ENCODE measurements at regions not wholly inside any gene's neighbourhood (a gene's known extent, or its start where the extent isn't known, plus 50 kb on each side); places are given as distances from the start of the nearest gene placed in this dataset.

DNA sequence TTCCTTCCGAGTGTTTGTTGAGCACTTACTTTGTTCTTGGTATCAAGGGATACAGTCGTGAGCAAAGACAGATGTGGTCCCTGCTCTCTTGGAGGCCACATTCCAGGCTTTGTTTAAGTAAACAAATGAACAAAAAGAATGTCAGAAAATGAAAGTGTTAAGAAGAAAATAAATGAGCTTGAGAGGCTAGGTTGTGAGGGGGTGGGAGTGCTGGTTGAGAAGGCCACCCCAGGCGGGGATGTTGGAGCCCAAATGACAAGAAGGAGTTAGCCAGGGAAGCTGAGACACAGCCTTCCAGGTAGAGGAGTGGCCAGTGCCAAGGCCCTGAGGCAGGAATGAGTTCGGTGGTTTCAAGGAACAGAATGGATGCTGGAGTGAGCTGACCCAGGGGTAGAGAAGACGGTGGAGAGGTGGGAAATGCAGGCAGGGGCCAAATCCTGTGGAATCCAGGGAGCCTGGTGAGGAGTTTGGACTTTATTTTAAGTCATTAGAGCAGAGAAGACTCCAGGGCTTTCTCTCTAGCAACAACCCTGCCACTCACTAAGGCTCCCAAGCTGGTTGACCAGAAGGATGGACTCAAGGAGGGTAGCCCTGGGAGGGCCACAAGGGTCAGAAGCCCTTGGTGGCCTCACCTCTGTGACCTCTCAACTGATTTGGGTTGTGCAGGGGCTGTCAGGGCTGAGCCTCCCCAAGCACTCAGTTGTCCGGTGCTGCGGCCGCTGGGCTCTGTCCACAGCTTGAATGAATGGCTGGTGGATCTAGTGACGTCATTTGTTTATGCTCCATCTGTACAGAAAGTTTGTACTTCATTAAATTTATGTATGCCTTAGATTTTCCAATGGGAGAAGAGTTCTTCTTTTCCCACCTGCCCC, 66.0 kb upstream of the STX16 start:
- TF ChIP-seq, protein P1, sequence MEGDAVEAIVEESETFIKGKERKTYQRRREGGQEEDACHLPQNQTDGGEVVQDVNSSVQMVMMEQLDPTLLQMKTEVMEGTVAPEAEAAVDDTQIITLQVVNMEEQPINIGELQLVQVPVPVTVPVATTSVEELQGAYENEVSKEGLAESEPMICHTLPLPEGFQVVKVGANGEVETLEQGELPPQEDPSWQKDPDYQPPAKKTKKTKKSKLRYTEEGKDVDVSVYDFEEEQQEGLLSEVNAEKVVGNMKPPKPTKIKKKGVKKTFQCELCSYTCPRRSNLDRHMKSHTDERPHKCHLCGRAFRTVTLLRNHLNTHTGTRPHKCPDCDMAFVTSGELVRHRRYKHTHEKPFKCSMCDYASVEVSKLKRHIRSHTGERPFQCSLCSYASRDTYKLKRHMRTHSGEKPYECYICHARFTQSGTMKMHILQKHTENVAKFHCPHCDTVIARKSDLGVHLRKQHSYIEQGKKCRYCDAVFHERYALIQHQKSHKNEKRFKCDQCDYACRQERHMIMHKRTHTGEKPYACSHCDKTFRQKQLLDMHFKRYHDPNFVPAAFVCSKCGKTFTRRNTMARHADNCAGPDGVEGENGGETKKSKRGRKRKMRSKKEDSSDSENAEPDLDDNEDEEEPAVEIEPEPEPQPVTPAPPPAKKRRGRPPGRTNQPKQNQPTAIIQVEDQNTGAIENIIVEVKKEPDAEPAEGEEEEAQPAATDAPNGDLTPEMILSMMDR (IDR thresholded peaks at IDR 0.05; ENCODE audit: insufficient read depth, missing control alignments), result no peak
- DNase-seq (ENCODE audit: insufficient read length, low spot score) (no peak), FAIRE-seq (no peak)

DNA sequence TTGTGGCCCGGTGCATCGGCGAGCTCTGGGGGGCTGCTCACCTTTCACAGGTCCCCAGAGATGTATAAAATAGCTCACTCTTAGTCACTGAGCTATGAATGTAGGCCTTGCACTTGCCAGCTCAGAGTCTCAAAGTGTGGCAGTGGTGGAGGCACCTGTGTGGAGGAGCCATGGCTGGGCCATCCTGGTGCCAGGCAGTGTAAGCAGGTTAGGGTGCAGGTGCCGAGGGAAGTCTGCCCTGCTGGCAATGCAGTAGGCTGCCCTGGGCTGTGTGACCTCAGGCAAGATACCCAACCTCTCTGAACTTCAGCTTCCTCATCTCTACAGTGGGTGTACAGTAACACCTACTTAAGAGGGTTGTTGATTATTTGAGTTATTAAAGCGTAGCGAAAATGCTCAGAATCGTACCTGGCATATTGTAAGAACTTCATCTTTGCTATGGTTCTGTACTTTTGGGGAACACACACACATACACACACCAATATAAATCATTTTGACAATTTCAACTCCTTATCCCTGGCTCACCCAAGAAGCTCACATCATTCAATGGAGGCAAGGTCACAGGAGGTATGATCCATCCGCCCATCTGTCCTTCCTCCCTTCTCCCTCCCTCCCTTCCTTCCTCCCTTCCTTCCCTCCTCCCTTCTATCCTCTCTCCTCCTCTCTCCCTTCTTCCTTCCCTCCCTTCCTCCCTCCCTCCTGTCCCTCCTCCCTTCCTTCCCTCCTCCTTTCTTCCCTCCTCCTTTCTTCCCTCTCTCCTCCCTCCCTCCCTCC, 66.8 kb upstream of the STX16 start:
- TF ChIP-seq, protein P1 (IDR thresholded peaks at IDR 0.05; ENCODE audit: insufficient read depth, missing control alignments), result no peak
- DNase-seq (ENCODE audit: insufficient read length, low spot score) (no peak), FAIRE-seq (no peak)

DNA sequence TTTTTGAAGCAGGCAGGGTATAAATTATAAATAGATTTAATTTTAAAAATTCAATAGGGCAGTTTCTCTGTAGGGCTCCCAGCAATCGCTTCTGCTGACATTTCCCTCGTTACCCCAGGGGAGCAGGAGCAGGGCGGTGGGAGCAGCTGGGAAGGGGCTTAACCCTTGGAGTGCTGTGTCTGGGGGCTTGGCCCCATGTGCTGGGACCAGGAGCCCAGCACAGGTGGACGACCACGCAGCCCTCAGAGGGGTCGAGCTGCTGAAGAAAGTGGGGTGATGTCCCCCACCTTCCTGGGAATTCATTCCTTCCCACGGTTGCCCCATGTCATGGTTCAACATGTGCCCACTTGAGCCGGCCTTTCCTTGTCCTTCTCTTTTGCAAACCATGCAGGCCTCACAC, 67.5 kb upstream of the STX16 start:
- no peak for FAIRE-seq
- TF ChIP-seq, protein P1 (IDR thresholded peaks at IDR 0.05; ENCODE audit: insufficient read depth, missing control alignments), result no peak
- no peak for DNase-seq (ENCODE audit: insufficient read length, low spot score)

DNA sequence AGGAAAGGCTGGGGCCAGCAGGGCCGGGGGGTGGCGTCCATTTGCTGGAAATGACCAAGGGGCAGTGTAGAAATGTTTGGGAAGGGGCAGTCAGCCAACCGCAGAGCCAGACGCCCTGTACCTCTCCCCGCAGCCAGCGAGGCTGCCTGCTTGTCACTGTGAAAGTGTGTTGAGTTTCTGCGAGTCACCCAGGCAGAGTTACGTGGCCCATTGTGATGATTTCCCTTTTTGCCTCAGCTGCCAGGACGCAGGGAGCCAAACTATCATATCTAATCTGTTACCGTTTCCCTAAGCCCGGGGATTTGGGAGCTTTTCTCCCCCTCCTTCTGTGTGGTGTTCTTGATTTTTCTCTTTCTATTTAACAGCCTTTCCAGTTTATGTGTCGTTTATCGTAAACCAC, 67.9 kb upstream of the STX16 start:
- FAIRE-seq (no peak), DNase-seq (ENCODE audit: insufficient read length, low spot score) (no peak)
- TF ChIP-seq, protein P1 (IDR thresholded peaks at IDR 0.05; ENCODE audit: insufficient read depth, missing control alignments), result no peak

DNA sequence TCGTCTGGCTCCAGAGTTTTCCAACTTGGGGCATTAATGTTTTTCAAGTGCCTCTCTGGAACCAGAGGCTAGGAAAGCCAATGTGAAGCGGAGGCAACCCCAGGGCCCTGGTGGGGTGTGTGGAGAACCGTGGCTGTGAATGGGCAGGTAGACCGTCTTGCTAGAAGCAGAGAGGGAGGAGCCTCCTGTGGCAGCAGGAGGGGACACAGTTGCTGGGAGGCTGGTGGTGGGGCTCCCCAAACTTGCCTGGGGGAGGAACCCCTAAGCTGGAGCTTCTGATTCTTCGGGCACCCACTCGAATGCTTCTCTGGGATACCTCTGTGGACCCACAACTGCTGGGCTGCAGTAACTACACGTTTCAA, 65.3 kb upstream of the APCDD1L start:
- FAIRE-seq (no peak), DNase-seq (ENCODE audit: insufficient read length, low spot score) (no peak)
- TF ChIP-seq, protein P1 (IDR thresholded peaks at IDR 0.05; ENCODE audit: insufficient read depth, missing control alignments), result no peak

GRCh38 chr20:58579819-58580473, 64.7 kb upstream of the APCDD1L start:
- FAIRE-seq (no peak), DNase-seq (ENCODE audit: insufficient read length, low spot score) (no peak)
- TF ChIP-seq, protein P1 (IDR thresholded peaks at IDR 0.05; ENCODE audit: insufficient read depth, missing control alignments), result no peak
